OCI-LY1 (cell line): ENCODE measurements at regions not wholly inside any gene's neighbourhood (a gene's known extent, or its start where the extent isn't known, plus 50 kb on each side); places are given as distances from the start of the nearest gene placed in this dataset.

ENCODE experiments used
- H2AFZ ChIP-seq: fragments of 200-600 bp; sonication (generic), shearing (Covaris generic); 2 replicates; pipeline ENCODE4 v1.6.0; 2014; ENCODE audit warnings: antibody characterized with exemption, mild to moderate bottlenecking, low read length
- H3F3A ChIP-seq: fragments of 200-600 bp; sonication (generic), shearing (Covaris generic); 2 replicates; pipeline ENCODE4 v1.6.0; 2014; ENCODE audit warnings: mild to moderate bottlenecking, antibody characterized with exemption, low read length, moderate library complexity; ENCODE audit not compliant: insufficient read depth
- H3K27ac ChIP-seq: fragments of 200-600 bp; sonication (generic); 2 replicates; pipeline ENCODE4 v1.5.1; 2014; ENCODE audit warnings: low read length, mixed run types, mild to moderate bottlenecking, low read depth; ENCODE audit not compliant: poor library complexity, severe bottlenecking
- H3K27me3 ChIP-seq: fragments of 200-600 bp; sonication (generic); 2 replicates; pipeline ENCODE4 v1.6.0; 2014; ENCODE audit warnings: antibody characterized with exemption, mild to moderate bottlenecking, low read length, moderate library complexity; ENCODE audit not compliant: insufficient read depth
- H3K36me3 ChIP-seq: fragments of 200-600 bp; sonication (generic); 2 replicates; pipeline ENCODE4 v1.6.1; 2014; ENCODE audit warnings: mild to moderate bottlenecking, antibody characterized with exemption, low read length, moderate library complexity, mixed read lengths; ENCODE audit not compliant: insufficient read depth
- H3K4me1 ChIP-seq: fragments of 200-600 bp; sonication (generic); 2 replicates; pipeline ENCODE4 v1.5.1; 2014; ENCODE audit warnings: mild to moderate bottlenecking, low read length, moderate library complexity; ENCODE audit not compliant: insufficient read depth, severe bottlenecking
- H3K4me2 ChIP-seq: fragments of 200-600 bp; sonication (generic), shearing (Covaris generic); 2 replicates; pipeline ENCODE4 v1.6.1; 2014; ENCODE audit warnings: low read length
- H3K4me3 ChIP-seq: fragments of 200-600 bp; sonication (generic); 2 replicates; pipeline ENCODE4 v1.5.1; 2014; ENCODE audit warnings: low read length, low read depth, mild to moderate bottlenecking, mixed read lengths; ENCODE audit not compliant: poor library complexity, severe bottlenecking
- H3K79me2 ChIP-seq: fragments of 200-600 bp; shearing (Covaris generic); 2 replicates; pipeline ENCODE4 v1.6.1; 2016; ENCODE audit warnings: mixed run types, low read length, mixed read lengths; ENCODE audit not compliant: insufficient read depth
- H3K9ac ChIP-seq: fragments of 200-600 bp; sonication (generic), shearing (Covaris generic); 2 replicates; pipeline ENCODE4 v1.6.1; 2014; ENCODE audit warnings: mild to moderate bottlenecking, low read length, mixed read lengths
- H3K9me2 ChIP-seq: fragments of 200-600 bp; sonication (generic), shearing (Covaris generic); 2 replicates; pipeline ENCODE4 v1.6.1; 2014; ENCODE audit warnings: low read depth, mild to moderate bottlenecking, low read length, mixed read lengths
- H3K9me3 ChIP-seq: fragments of 200-600 bp; shearing (Covaris generic); 2 replicates; pipeline ENCODE4 v1.6.1; 2014; ENCODE audit warnings: low read length, mixed read lengths
- H4K20me1 ChIP-seq: fragments of 200-600 bp; sonication (generic), shearing (Covaris generic); 2 replicates; pipeline ENCODE4 v1.6.0; 2016; ENCODE audit warnings: mild to moderate bottlenecking, low read length; ENCODE audit not compliant: insufficient read depth
- CTCF ChIP-seq: fragments of 200-600 bp; sonication (generic), shearing (Covaris generic); IDR thresholded peaks from 2 replicates; pipeline ENCODE4 v1.5.1; 2017; ENCODE audit warnings: mild to moderate bottlenecking, antibody characterized with exemption, low read length, moderate library complexity, mixed read lengths
- EZH2 ChIP-seq: fragments of 200-600 bp; sonication (generic), shearing (Covaris generic); IDR thresholded peaks from 2 replicates; pipeline ENCODE4 v1.8.0; 2017; ENCODE audit warnings: borderline replicate concordance, mixed run types, mild to moderate bottlenecking, antibody characterized with exemption, low read length, moderate library complexity, mixed read lengths

- no peak for TF ChIP-seq EZH2
- TF ChIP-seq CTCF, result no peak
- no peaks in the 10 kb centered on the region for H3K9me2 ChIP-seq
- H4K20me1 ChIP-seq, result no peaks in the 10 kb centered on the region
- no peak overlapping the region for H3K9ac ChIP-seq
- H3K4me1 ChIP-seq, result no peaks in the 10 kb centered on the region
- no peaks in the 10 kb centered on the region for H3K79me2 ChIP-seq
- no peak overlapping the region for H2AFZ ChIP-seq
- H3K4me3 ChIP-seq, result no peak overlapping the region
- no peaks in the 10 kb centered on the region for H3K9me3 ChIP-seq
- H3K27ac ChIP-seq, result no peak overlapping the region
- no peaks in the 10 kb centered on the region for H3K27me3 ChIP-seq
- H3K4me2 ChIP-seq, result no peak overlapping the region
- no peaks in the 10 kb centered on the region for H3F3A ChIP-seq
- no peaks in the 10 kb centered on the region for H3K36me3 ChIP-seq
Measured at GRCh38 chr7:16365952-16366351, 55.4 kb downstream of the CRPPA start.

GRCh38 chr7:16365177-16365576, 56.2 kb downstream of the CRPPA start:
- Histone ChIP-seq H3K36me3 (no peaks in the 10 kb centered on the region), H3F3A (no peaks in the 10 kb centered on the region), H3K4me3 (no peak overlapping the region), H2AFZ (no peak overlapping the region), H3K9me2 (no peaks in the 10 kb centered on the region), H3K79me2 (no peaks in the 10 kb centered on the region), H3K27ac (no peak overlapping the region), H3K9ac (no peak overlapping the region), H3K9me3 (no peaks in the 10 kb centered on the region), H3K4me2 (no peak overlapping the region), H3K27me3 (no peaks in the 10 kb centered on the region), H3K4me1 (no peaks in the 10 kb centered on the region), H4K20me1 (no peaks in the 10 kb centered on the region)
- no peak for TF ChIP-seq EZH2
- TF ChIP-seq CTCF, result no peak

- H3K9me2 ChIP-seq, result no peaks in the 10 kb centered on the region
- TF ChIP-seq CTCF (no peak), EZH2 (no peak)
- H3K4me3 ChIP-seq, result no peak overlapping the region
- H3K36me3 ChIP-seq, result no peaks in the 10 kb centered on the region
- no peak overlapping the region for H3K9ac ChIP-seq
- no peaks in the 10 kb centered on the region for H4K20me1 ChIP-seq
- no peaks in the 10 kb centered on the region for H3K79me2 ChIP-seq
- no peaks in the 10 kb centered on the region for H3K27me3 ChIP-seq
- H3K4me2 ChIP-seq, result no peak overlapping the region
- no peaks in the 10 kb centered on the region for H3K4me1 ChIP-seq
- H2AFZ ChIP-seq, result no peak overlapping the region
- H3K9me3 ChIP-seq, result no peaks in the 10 kb centered on the region
- no peaks in the 10 kb centered on the region for H3F3A ChIP-seq
- no peak overlapping the region for H3K27ac ChIP-seq
Measured at GRCh38 chr7:16359216-16359615, 62.1 kb downstream of the CRPPA start.
